ENCODE measurements at regions not wholly inside any gene's neighbourhood (a gene's known extent, or its start where the extent isn't known, plus 50 kb on each side); places are given as distances from the start of the nearest gene placed in this dataset.
"Not testable (repeated sequence)": the region's sequence is repeated elsewhere in the genome, so short reads cannot be mapped to it uniquely, and the experiment has no call there.

DNA sequence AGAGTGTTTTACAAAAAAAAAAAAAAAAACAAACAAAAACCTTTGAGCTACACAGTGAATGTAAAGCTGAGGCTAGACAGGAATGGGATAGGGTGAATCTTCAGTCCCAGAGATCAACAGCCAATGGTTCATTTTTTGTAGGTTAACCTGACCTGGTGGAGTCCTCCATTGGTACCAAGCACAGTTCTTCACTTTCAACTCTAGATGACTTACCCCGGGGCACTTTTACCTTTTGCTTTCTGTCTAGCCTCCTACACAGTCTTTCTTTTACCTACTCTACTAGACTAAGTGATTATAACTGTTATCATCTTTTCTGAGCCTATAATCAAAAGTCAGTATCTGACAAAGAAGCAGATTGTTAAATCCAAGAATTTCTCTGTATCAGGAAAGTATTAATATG lies 50.9 kb downstream of the ANXA2R start:
- no peak for DNase-seq (ENCODE audit: low read depth, low spot score)

DNA sequence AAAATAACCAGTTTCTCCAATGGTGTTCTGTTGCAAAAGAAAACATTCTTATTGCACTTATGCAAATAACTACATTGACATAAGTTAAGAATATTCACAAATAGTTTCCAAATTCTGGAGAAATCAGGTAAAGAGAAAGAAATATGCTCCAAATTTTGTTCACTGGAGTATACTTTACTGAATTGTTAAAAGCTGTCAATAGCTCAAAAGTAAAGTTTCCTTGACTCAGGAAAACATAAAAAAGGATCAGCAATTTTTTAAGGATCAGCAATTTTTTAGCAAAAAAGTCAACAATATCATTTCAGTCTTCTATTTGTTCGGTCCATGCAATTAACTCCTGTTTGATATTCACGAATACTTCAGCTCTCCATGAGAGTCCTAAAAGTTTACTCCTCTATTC lies 51.6 kb downstream of the ANXA2R start:
- DNase-seq (ENCODE audit: low read depth, low spot score) = no peak

DNA sequence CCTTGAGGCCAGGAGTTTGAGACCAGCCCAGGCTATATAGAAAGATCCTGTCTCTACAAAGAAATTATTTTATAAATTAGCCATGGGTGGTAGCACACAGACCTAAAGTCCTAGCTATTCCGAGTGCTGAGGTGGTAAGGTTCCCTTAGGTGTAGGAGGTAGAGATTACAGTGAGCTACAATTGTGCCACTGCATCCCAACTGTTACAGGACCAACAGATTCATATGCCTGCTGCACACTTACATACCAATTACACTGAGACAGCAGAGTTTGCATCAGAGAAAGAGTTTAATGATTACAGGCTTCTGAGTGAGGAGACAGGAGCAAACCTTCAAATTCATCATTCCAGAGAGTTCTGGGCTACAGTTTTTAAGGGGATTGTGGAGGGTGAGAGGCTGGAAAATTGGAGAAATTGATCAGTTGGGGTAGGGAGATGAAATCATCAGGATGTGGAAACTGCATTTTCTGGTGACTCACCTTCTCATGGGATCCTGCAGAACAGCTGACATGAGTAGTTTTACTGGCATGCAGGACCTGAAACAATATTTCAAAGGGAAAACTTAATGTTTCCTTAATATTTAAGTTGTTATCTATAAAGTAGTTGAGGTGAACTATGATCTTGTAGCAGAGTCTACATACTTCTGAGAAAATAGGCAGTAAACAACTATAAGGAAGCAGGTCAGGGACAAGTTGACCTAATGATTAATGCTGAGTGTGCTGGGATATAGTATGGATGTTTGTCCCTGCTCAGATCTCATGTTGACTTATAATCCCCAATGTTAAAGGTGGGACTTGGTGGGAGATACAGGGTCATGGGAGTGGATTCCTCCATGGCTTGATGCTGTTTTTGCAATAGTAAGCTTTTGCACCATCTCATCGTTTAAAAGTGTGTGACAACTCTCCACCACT lies 54.7 kb downstream of the ANXA2R start:
- no peak for DNase-seq (ENCODE audit: low read depth, low spot score)

GRCh38 chr5:42984307-42984706 lies 55.8 kb downstream of the ANXA2R start:
- DNase-seq (ENCODE audit: low read depth, low spot score) = no peak

- DNase-seq (ENCODE audit: low read depth, low spot score) = peak; percentile 42
These were observed 58.0 kb downstream of the ANXA2R start for GRCh38 chr5:42982107-42982622.

GRCh38 chr5:42981417-42982106 lies 58.6 kb downstream of the ANXA2R start:
- not testable (repeated sequence) for DNase-seq (ENCODE audit: low read depth, low spot score)

DNA sequence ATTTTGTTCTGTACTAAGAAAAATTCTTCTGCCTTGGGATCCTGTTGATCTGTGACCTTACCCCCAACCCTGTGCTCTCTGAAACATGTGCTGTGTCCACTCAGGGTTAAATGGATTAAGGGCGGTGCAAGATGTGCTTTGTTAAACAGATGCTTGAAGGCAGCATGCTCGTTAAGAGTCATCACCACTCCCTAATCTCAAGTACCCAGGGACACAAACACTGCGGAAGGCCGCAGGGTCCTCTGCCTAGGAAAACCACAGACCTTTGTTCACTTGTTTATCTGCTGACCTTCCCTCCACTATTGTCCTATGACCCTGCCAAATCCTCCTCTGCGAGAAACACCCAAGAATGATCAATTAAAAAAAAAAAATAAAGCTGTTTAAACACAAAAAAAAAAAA lies 59.1 kb downstream of the ANXA2R start:
- not testable (repeated sequence) for DNase-seq (ENCODE audit: low read depth, low spot score)

GRCh38 chr5:42980391-42980790 lies 59.7 kb downstream of the ANXA2R start:
- DNase-seq (ENCODE audit: low read depth, low spot score) = not testable (repeated sequence)

DNA sequence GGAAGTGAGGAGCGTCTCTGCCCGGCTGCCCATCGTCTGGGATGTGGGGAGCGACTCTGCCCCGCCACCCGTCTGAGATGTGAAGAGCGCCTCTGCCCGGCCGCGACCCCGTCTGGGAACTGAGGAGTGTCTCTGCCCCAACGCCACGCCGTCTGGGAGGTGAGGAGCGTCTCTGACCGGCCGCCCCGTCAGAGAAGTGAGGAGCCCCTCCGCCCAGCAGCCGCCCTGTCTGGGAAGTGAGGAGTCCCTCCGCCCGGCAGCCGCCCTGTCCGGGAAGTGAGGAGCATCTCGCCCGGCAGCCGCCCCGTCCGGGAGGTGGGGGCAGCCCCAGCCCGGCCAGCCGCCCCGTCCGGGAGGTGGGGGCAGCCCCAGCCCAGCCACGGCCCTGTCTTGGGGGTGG lies 60.9 kb downstream of the ANXA2R start:
- not testable (repeated sequence) for DNase-seq (ENCODE audit: low read depth, low spot score)

DNA sequence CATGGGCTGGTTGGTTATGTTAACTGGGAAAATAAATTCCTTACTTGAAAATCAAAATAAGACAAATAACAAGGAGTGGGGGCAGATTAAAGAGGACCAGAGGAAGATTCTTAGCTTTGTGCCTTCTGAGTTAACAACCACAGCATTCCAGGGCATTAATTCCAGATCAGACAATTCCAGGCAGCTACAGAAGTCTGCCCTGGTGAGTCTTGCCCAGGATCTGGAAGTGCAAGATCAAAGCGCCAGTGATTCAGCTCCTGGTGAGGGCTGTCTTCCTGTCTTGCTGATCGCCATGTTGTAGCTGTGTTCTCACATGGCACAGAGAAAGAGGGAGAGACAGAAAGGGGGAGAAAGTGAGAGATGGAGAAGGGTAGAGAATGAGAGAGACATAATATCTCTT lies 65.6 kb downstream of the ANXA2R start:
- DNase-seq (ENCODE audit: low read depth, low spot score) = peak; percentile 45

DNA sequence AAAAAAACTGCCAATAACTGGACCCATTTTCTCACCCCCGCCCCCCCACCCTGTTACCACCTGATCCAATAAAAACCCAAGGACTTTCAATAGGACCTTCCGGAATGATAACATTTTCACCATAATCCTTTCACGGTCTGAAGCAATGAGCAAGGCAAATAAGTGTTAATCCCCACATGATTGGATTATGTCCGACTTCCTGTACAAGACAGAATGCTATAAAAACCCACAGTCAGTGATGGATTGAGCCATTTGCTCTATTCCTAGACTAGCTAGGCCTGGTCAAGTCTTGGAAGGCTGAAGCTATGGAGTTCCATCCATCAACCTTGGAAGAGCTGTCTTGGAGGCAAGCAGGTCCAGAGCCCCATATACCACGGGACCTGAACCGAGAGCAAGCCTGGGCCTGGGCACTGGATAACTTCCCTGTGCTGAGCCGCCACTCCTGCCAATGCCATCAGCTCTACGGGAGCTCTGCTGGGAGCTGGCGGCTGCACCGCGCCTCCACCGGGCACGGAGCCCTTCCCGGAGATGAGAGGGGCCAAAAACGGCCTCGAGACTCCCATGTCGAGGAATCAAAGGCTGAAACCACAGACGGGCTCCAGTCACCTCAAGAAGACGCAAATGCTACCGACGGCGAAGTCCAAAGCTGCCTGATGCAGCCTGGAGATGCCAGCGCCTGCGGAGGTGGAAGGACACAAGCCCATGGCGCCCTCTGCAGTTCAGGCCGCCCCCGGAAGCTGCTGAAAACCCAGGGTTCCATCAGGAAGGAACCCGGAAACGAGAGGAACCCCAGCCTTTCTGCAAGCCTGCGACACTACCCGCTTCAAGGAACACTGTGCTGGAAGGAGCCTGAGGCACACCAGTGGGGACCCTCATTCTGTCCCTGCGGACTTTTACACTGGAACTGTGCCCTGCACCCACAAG lies 69.2 kb downstream of the ANXA2R start:
- DNase-seq (ENCODE audit: low read depth, low spot score) = peak; percentile 44

DNA sequence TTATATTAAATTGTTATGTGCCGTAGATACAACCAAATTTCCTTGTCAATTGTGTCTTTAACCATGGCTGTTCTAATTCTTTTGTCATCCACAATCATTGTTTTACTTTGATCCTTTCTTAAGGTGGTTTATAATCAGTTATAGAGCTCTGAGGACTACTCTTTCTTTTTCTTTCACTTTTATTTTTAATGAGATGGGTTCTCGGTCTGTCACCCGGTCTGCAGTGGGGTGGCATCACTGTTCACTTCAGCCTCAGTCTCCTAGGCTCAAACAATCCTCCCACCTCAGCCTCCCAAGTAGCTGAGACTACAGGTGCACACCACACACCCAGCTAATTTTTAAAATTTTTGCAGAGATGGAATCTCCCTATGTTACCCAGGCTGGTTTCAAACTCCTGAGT lies 74.2 kb downstream of the ANXA2R start:
- DNase-seq (ENCODE audit: low read depth, low spot score) = no peak

DNA sequence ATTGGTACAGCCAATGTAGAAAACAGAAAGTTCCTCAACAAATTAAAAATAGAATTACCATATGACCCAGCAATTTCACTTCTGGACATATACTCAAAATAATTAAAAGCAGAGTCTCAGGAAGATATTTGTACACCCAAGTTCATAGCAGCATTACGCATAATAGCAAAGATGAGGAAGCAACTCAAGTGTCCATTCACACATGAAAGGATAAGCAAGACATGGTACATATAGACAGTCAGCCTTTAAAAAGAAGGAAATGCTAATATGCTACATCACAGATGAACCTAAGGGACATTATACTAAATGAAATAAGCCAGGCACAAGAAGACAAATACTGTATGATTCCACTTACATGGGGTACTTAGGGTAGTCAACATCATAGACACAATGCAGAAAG lies 76.7 kb downstream of the ANXA2R start:
- DNase-seq (ENCODE audit: low read depth, low spot score) = no peak

- no peak for DNase-seq (ENCODE audit: low read depth, low spot score)
These were observed 78.0 kb downstream of the ANXA2R start for GRCh38 chr5:42962124-42962523.

GRCh38 chr5:42960506-42960905 lies 79.6 kb downstream of the ANXA2R start:
- no peak for DNase-seq (ENCODE audit: low read depth, low spot score)

DNA sequence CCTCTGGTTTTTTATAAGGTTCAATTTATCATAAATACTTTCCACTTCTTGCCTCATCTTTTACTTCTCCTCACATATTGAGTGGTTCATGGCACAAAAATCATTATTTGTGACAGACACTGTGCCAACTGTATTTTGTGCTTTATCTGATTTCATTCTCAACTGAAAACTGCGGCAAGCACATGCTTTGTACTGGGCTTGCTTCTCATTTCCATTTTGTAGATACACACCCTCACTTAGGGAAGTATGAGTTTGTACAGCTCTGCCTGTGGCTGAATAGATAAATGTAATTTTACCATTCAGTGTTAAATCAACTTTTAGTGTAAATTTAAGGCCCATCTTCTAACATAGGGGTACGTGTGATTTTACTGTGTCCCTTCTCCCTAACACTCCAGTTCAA lies 83.6 kb downstream of the ANXA2R start:
- DNase-seq (ENCODE audit: low read depth, low spot score) = no peak

GRCh38 chr5:42953041-42953440 lies 87.1 kb downstream of the ANXA2R start:
- no peak for DNase-seq (ENCODE audit: low read depth, low spot score)

DNA sequence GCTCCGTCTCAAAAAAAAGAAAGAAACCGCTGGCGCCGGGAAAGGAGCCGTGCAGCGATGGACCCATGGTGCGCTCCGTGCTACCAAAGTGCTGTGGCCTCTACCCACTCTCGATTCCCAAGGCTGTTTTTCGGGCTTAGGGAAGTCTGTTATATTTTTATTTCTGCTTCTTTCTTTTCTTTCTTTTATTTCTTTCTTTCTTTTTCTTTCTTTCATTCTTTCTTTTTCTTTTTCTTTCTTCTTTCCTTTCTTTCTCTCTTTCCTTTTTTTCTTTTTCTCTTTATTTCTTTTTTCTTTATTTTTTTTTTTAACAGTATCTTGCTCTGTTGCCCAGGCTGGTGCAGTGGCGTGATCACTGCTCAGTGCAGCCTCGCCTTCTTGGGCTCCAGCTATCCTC lies 87.5 kb downstream of the ANXA2R start:
- no peak for DNase-seq (ENCODE audit: low read depth, low spot score)

DNA sequence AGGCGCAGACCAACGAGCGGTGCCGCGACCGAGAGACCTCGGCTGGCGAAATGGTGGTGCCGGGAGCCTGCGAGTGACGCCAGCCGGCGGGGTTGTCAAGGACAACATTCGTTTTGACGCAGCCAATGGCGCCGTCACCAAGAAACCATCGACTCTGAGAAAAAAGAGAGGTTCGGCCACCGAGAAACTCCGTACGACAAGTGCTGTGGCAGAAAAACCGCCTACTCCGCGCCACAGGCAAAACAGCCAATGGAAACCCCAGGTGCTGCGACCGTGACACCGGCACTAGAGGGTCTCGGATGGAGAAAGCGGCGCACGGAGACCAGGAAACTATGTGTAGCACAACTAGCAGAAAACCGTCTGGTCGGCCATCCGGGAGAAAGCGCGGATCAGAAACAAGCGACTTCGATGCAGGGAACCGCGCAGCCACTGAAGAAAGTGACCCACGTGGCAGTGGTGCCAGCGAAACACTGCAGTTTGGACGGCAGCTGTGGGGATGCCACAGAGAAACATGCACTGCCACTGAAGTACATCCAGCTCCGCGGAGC lies 88.8 kb downstream of the ANXA2R start:
- no peak for DNase-seq (ENCODE audit: low read depth, low spot score)

GRCh38 chr5:42950456-42951292 lies 89.4 kb downstream of the ANXA2R start:
- DNase-seq (ENCODE audit: low read depth, low spot score) = peak; percentile 62

DNA sequence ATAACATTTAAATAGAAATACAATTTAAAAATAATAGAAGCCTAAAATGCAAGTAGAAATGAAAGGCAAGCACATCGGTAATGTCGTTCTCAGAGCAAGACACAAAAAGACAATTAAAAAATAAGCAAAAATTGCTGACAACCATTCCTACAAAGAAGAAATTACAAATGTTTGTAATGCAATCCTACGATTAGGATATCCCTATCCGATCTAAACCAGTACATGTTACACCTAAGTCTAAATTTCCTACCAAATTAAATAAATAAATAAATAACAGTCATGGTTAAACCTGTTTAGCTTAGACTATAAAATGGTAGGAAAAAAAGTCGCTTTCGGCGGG lies 90.0 kb downstream of the ANXA2R start:
- DNase-seq (ENCODE audit: low read depth, low spot score) = no peak

All from ELF-1 (cell line).